ENCODE measurements at regions not wholly inside any gene's neighbourhood (a gene's known extent, or its start where the extent isn't known, plus 50 kb on each side); places are given as distances from the start of the nearest gene placed in this dataset.

- no peak for DNase-seq (ENCODE audit: low spot score)
These were observed 122.3 kb downstream of the RPS12 start for GRCh38 chr6:132936646-132937045.

- DNase-seq (ENCODE audit: low spot score) = peak; percentile 64
These were observed 123.1 kb downstream of the RPS12 start for GRCh38 chr6:132937466-132937906.

- peak; percentile 21 for DNase-seq (ENCODE audit: low spot score)
These were observed 134.5 kb downstream of the RPS12 start for GRCh38 chr6:132948889-132949288.

- no peak for DNase-seq (ENCODE audit: low spot score)
These were observed 136.2 kb downstream of the RPS12 start for GRCh38 chr6:132950566-132950965.

- DNase-seq (ENCODE audit: low spot score) = no peak
These were observed 137.9 kb downstream of the RPS12 start for GRCh38 chr6:132952031-132952867.

GRCh38 chr6:132952986-132953385 lies 138.6 kb downstream of the RPS12 start:
- no peak for DNase-seq (ENCODE audit: low spot score)

- DNase-seq (ENCODE audit: low spot score) = no peak
These were observed 139.9 kb downstream of the RPS12 start for GRCh38 chr6:132954222-132954621.

GRCh38 chr6:132954936-132955335 lies 140.6 kb downstream of the RPS12 start:
- DNase-seq (ENCODE audit: low spot score) = no peak

GRCh38 chr6:132959639-132960326 lies 145.4 kb downstream of the RPS12 start:
- DNase-seq (ENCODE audit: low spot score) = no peak

- no peak for DNase-seq (ENCODE audit: low spot score)
These were observed 146.4 kb downstream of the RPS12 start for GRCh38 chr6:132960720-132961119.

- no peak for DNase-seq (ENCODE audit: low spot score)
These were observed 146.8 kb downstream of the RPS12 start for GRCh38 chr6:132961122-132961521.

GRCh38 chr6:132961610-132962009 lies 147.2 kb downstream of the RPS12 start:
- DNase-seq (ENCODE audit: low spot score) = peak; percentile 42

GRCh38 chr6:132962936-132963868 lies 148.8 kb downstream of the RPS12 start:
- peak; percentile 90 for DNase-seq (ENCODE audit: low spot score)

- DNase-seq (ENCODE audit: low spot score) = peak; percentile 94
These were observed 149.9 kb downstream of the RPS12 start for GRCh38 chr6:132964101-132964867.

GRCh38 chr6:132964868-132965382 lies 150.6 kb downstream of the RPS12 start:
- peak; percentile 79 for DNase-seq (ENCODE audit: low spot score)

GRCh38 chr6:132967871-132968270 lies 153.5 kb downstream of the RPS12 start:
- DNase-seq (ENCODE audit: low spot score) = no peak

GRCh38 chr6:132968419-132968950 lies 154.1 kb downstream of the RPS12 start:
- no peak for DNase-seq (ENCODE audit: low spot score)

GRCh38 chr6:132969196-132969595 lies 154.8 kb downstream of the RPS12 start:
- DNase-seq (ENCODE audit: low spot score) = no peak

- DNase-seq (ENCODE audit: low spot score) = no peak
These were observed 157.3 kb downstream of the RPS12 start for GRCh38 chr6:132971676-132972075.

GRCh38 chr6:132972254-132972653 lies 157.9 kb downstream of the RPS12 start:
- no peak for DNase-seq (ENCODE audit: low spot score)

GRCh38 chr6:132972971-132973370 lies 158.6 kb downstream of the RPS12 start:
- no peak for DNase-seq (ENCODE audit: low spot score)

Measured in hematopoietic multipotent progenitor cell treated with erythropoietin and hydrocortisone succinate and interleukin-3 and kit ligand, for 17 days (in vitro differentiated cells).